Amniotic stem cell (primary cell): ENCODE measurements at regions not wholly inside any gene's neighbourhood (a gene's known extent, or its start where the extent isn't known, plus 50 kb on each side); places are given as distances from the start of the nearest gene placed in this dataset.

Source experiments
- DNase-seq: peaks from one replicate; lab custom pipeline; 2025; lab: John Stamatoyannopoulos, UW

DNA sequence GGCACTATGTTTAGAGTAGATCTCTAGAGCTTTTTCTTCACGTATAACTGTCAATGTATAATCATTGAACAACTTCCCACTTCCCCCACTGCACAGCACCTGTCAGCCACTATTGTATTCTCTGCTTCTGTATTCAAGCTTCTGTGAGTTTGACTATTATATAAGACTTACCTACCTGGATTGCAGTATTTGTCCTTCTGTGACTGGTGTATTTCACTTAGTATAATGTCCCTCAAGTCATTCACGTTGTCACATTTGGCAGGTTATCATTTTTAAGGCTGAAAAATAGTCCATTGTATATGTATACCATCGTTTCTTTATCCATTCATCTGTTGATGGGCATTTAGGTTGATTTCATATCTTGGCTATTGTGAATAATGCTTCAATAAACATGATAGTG, 969.5 kb upstream of the B3GALT2 start:
- DNase-seq: no peak

DNA sequence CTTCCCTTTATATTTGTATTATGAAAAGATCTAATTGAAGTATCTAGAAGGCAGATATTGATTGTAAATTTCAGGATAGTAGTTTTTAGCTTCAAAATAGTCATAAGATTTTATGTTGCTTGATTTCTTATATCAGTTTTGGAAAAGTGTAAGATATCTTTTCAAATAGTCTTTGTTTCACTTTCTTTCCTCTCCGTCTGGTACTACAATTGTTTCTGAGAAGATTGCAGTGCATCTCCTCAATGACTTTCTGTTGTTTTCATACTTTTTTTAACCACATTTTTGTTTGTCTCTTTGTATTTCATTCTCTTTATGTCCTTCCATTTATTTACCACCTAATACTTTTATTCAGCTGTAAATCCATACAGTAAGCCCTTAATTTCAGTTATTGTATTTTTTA, 964.6 kb upstream of the B3GALT2 start:
- DNase-seq: no peak

DNA sequence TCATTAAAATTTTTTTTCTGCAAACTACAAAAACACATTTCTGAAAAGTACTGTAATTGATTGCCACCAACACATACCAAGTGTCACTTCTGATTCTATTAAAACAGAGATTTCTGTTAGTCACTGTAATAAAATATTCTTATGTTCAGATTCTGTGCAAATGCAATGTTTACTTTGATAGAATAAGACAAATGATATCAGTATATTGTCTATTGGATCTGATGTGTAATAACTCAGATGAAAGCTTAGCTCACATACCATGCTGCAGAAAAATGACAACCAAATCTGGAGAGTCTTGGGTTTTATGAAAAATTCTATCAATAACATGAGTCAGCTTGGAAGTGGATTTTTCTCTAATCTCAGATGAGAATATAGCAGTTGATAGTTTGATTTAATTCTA, 963.8 kb upstream of the B3GALT2 start:
- no peak for DNase-seq

DNA sequence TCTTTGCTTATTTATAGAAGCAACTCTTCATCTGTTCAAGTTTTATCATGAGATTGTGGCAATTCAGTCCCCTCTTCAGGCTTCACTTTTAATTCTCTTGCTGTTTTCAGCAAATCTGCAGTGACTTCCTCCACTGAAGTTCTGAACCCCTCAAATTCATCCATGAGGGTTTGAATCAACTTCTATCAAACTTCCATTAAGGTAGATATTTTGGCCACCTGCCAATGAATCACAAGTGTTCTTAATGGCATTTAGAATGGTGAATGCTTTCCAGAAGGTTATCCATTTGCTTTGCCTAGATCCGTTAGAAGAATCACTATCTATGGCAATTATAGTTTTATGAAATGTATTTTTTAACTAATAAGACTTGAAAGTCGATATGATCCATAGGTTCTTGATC, 946.7 kb upstream of the B3GALT2 start:
- no peak for DNase-seq

DNA sequence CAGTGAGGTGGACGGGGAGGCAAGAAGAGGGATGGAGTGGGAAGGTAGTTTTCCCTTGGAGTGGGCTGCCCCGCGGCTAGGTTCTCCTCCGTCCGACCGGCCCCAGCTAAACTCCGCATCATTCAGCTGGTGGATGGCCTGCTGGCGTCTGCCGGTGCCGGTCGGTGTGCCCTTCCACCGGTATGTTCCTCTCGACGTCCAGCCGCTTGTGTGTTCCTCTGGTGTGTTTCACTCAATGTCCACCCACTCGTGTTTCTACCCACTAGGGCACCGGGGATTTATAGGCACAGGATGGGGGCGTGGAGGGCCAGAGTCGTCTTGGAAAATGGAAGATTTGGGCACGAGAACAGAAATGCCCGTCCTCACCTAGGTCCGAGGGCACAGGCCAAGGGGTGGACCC, 931.7 kb upstream of the B3GALT2 start:
- no peak for DNase-seq

DNA sequence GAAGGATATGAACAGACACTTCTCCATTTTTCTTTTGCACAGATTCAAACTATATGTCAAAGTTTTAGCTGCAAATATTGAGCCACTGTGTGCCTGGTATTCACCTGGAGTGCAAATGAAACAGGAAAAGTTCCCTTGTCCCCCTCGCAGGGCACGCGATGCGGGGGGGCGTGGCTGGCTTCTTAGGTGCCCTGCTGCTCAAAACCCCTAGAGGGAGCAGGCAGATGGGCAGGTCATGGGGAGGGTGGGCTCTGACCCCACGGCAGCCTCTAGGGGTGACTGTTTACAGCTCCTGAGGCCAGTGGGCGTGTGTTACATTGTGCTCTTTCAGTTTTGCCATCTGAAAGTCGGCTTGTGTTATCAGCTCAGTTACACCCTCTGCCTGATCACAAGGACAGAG, 931.2 kb upstream of the B3GALT2 start:
- DNase-seq: no peak

DNA sequence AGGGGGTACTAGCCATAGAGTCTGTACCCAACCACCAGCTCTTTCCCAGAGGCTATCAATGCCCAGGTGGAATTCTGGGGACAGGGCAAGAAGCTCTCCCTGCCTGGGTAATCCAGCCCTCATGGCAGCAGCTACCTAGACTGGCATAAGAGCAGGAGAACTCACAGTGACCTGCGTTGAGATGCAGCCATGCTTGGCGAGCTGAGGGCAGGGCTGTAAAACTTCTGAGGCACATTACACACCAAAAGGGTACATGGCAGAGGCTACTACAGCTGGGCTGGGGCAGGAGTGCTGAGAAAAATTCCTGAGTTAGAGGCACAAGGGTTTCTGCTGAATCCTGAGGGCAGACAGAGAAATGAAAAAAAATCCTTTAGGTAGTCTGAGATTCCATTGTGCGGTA, 927.9 kb upstream of the B3GALT2 start:
- no peak for DNase-seq

DNA sequence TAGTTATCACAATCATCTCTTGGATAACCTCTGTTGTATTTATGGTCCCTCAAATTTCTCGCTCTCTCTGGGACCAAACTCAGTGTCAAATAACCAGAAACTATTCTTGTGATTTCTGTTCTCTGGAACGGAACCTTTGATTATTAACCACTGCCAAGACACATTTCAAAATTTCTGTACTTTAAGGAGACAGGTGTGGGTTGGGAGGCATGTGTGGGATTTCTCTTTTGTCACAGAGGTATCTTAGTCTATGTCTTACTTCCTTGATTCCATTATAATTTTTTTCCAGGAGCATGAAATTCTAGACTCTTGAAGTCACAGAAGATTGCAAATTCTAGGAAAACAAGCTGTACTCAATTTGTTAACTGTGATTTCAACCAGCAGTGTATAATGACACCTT, 919.0 kb upstream of the B3GALT2 start:
- DNase-seq: no peak

DNA sequence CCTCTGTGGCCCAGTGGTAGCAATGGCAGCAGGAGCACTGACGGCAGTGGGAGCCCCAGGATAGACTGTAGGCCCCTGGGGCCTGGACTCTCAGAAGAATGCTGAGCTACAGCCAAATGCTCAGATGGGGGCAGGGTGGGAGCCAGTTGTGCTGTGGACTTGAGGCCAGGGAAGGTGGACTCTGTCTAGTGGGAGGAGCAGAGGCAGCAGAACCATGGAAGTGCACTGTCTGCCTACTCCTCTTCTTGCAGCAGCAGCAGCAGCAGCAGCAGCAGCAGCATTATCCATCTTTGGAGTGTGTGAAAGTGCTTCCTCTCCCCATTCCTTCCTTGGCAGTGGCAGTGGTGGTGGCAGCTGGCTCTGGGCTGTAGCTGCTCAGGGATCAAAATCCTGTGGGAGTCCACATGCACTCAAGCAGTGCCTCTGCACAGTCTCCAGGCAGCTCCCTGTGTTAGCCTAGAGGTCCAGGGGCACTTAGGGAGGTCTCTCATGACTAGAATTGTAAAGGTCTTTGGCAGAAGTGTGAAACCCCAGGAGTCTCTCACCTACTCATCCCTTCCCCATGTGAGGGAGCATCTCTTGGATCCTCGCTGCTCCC, 917.9 kb upstream of the B3GALT2 start:
- DNase-seq: no peak

DNA sequence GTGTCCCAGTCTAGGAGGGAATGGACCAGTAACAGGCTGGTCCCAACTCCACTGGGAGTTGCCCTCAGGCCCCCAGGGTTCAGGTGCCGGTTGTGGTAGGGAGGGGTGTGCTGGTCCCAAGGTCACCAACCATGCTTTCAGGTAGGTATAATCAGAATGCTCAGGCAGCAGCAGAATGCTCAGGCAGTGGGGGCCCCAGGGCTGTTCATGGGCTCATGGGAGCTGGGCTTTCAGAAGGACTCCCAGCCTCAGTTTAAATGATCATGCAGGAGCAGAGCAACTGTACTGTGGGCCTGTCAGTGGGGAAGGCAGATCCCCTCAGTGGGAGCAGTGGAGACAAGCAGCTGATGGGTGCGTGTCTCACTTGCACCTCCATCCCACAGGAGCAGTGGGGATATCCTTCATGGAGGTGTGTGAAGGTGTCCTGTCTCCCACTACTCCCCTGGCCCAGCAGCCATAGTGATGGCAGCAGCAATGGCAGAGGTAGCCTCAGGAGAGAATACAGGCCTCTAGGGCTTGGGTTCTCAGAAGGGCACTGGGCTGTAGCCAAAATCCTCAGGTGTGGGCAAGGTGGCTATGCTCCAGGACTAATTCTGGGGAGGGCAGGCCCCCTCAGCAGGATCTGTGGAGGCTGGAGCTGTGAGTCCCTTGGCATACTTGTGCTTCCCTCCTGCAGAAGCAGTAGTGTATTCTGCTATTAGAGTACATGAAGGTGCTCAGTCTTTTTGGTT, 917.3 kb upstream of the B3GALT2 start:
- DNase-seq: no peak

DNA sequence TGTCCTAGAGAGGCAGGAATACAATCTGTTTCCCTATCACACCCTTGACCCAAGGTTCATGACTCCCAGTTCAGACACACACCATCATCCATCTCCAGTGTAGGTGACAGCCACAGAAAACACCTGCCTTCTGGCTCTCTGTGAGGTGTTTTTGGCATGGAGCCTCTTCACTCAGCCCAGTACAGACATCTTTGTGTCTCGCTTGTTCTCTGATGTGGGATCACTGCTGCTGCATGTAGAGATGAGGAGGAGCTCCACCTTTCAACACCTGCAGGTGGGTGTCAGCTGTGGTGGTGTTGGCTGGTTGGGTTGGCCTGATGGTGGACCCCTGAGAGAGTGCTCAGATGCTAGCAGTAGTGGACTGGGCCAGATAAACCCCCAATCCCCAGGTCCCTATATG, 916.7 kb upstream of the B3GALT2 start:
- DNase-seq: no peak

DNA sequence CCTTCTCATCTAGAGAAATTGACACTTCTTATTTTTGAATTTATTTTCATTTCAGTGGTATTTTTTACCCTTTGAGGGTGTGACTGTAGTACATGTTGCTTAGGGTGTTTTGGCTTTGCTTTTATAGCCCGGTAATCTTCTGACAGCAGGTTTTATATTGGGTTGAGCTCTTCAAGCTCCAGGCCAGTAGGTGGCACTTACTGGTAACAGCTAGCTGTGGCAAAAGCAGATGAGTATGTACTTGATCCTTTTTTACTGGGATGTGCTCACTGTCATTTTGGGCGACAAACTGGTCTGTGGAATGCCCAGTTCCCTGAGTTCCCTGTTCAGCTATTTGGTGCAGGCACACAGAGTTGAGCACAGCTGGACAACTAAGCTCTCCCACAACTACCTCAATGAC, 916.2 kb upstream of the B3GALT2 start:
- DNase-seq: no peak

DNA sequence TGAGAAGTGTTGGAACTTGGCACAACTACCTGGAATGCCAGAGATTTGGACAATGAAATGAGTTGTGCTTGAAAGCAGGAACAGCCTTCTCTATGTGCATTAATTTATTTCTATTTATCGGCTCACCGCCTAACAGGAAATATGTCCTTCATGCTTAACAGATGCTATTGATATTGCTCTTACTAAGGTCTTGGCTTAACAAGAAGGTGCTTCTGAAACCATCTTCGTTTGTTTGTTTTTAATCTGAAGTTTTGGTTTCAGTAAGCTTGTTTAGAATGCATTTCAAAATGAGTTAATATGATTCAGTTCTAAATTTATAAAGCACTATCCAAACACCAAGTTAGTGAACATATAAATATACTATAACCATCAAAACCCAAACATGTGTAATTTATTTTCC, 898.3 kb upstream of the B3GALT2 start:
- no peak for DNase-seq

DNA sequence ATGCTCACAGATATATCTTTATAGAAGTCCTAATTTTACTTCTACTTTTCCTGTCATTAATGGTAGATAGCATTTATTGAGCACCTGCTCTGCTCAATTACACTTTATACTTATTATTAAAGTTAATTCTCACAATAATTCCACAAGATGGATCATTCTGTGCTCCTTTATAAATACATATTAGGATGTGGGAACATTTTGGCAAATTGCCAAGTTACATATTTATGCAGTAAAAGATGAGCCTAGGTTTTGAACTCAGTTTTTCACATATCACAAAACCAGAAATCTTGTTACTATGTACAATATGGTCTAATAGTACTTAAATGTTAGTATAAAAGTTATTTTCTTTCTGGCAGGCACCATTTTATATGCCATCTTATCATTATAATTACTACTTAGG, 895.0 kb upstream of the B3GALT2 start:
- DNase-seq: no peak

DNA sequence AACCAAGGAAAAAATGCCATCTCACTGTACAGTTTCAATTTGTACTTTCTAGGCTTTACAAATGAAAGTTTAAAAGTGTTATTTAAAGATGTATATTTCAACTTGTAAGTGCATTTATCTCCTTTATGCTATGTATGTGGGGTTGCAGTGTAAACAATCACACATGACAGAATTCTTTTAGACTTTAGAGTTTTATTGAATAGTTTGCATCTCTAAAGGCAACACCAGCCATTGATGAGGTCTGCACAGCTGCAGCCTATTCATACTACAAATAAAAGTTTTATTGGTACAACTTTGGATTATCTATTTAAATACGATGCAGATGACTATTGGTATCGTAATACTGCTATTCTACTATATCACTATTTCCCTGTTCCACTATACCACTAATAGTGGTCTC, 894.4 kb upstream of the B3GALT2 start:
- no peak for DNase-seq

DNA sequence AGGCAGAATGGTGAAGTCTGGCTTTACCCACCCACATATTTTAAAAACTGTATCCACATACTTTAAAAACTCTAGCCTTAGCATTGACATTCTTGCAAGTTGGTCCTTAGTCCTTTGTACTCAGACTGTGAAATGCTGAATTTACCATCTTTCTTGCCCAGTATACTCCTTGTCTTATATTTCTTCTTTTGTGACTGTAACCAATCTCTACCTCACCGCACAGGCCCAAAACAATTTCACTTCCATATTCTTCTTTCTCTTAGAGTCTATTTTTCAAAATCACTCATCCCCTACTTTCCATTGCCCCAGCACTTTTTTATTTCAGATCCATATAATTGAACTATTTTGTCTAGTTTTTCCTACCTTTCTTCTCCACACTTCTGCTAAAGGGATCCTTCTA, 892.4 kb upstream of the B3GALT2 start:
- DNase-seq: no peak

DNA sequence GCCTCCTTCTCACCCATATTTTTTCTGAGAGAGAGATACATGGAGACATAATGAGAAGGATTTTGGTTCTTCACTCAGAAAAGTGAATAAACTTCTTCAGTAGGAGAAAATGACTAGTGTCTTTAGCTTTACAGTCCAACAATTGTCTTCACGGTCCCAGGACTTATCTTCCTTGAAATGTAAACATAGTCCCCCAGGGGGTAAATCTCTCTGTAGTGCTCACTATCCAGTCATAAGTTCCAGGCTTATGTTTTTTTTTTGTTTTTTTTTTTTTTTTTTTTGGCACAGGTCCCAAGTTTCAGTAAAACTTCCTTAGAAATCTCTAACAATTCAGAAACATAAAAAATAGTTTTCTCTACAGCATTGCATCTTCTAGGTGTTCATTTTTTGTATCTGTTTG, 890.2 kb upstream of the B3GALT2 start:
- no peak for DNase-seq

DNA sequence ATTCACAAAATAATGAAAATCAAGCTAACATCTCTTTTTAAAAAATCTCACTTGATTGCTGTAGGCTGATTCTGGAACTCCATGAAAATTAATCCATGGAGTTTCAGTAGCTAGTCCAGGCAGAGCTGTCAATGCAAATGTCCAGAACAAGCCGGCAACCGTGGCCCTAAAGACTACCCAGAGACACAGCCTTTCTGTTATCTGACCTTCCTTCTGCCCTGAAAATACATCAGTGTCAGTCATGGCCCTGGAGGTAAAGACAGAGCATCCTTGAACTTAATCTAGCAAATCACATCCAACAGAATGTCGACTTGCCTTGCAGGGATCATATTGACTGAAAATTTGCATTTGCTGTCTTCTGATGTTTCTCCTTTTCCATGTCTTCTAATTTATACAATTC, 887.4 kb upstream of the B3GALT2 start:
- no peak for DNase-seq

DNA sequence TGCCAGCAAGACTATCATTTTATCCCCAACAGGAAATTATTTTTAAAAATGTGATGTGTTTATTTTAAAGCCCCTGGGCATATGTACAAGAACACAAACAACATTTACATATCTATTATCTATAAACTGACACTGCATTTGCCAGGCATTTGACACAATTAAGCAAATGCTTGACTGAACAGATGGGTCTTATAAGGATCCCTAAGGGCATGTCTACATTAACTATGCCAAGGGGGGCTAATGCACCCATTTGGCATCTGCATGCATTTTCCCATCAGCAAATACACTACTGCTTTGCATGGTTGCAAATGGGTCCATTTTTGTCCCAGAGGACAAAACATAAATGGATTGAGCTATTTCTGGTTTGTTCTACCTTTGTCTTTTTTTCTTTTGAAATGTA, 884.8 kb upstream of the B3GALT2 start:
- no peak for DNase-seq

DNA sequence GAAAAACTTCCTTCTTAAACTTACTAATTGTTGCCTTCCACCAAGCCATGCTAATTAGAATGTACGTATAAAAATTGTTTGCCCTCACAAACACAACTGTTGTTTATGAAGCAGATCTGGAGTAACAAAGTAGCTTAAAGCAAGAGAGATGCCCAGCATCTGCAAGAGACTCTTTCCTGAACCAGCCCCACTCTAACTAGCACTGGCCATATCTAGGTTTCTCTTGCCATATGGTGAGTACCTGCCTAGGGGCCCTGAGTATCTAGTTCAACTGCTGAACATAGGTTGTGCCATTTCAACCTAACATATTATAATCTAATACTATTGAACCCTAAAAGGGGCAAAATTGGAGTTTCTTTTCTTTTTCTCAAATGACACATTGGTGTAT, 883.4 kb upstream of the B3GALT2 start:
- no peak for DNase-seq

DNA sequence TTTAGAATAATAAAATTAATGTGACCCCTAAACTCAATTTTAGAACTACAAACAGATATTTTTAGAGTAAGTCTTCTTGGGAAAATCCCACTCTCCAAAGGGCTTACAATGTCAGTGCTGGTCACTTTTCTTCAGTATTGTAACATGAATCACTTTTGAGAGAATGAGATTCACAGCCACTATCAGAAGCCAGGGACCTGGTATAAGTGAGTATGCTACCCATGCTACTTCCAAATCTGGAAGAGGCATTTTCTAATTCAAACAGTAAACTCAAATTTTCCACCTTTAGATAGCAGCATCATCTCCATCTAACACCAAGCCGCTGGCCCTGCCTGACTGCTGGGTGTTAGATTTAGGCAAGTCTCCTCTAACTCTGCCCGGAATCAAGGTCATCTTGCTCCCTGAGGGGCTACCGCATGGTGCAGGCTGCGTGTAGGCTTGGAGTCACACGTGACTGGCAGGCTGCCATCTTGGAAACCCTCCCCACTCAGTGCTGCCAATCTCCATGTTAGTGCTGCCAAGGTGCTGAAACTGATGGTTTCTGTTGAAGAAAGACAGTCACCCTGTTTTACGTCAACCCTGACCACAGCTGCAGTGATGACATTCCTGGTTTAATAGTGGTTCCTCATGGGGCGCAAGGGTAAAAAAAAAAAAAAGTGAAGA, 882.9 kb upstream of the B3GALT2 start:
- DNase-seq: no peak

DNA sequence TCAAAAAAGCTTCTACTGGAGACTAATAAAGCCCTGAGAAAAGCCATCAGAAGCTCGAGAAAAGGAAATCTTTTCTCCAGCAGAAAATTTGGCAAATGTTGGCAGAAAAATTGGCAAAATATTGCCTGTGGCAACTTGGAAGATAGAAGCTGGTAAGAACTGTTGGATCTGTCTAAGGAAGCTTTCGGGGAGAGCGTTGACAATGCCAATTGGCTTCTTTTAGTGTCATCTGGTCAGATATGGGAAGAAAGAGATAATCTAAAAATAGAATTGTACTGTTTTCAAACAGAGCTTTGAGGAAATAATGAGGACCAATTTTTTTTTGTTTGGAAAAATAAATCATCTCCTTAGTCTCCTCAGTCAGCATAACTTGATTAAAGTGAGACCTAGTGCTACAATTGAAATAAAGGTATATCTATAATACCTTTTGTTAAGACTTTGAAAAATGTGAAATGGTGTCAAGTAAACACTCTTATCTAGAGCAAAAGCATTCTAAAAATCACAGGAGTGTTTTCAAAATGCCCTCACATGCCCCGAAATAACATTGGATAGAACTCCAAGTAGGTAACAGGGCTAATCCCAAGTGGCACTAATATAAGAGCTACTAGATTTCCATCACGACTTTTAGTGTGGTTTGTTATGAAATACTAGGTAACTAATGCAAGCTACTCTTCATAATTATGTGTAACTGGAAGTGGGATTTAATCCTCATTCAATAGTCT, 882.2 kb upstream of the B3GALT2 start:
- DNase-seq: no peak

DNA sequence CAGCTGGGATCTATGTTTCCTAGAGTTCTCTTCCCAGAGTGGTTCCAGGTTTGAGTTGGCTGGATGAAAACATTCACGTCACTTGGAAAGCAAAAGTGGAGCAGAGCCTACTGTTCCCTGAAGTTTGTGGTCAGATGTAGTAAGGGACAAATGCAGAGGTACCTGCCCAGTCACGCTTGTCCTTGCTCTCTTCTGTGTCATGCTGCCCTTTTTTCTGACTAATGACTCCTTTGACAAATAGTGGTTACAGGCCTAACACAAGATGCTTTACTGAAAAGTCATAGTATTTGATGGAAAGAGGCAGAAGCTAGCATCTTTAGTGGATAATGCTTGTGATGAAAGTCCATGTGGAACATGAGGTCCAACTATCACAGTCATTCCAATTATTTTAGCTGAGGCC, 881.4 kb upstream of the B3GALT2 start:
- DNase-seq: no peak
